ENCODE measurements at regions not wholly inside any gene's neighbourhood (a gene's known extent, or its start where the extent isn't known, plus 50 kb on each side); places are given as distances from the start of the nearest gene placed in this dataset.

DNA sequence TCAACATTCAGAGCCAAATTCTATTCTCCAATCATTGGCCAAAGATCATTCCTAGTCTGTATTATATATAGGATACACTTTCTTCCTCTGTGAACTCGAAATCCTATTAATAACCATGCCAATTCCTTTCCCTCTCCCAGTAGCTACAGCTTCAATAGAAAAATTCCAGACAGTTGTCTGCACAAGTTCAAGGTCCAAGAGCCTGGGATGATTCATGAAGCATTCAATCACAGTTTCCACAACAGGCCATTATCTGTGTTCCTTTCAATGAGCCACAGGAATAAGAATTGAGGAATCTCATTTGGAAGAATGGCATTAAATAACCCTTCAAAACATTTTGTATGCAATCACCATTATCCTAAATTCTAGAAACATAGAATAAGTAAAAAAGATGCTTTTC lies 437.4 kb downstream of the RMST start:
- no peak overlapping the region for H3K4me3 ChIP-seq (ENCODE audit: low read length)
- peak; percentile 3 for DNase-seq (ENCODE audit: low read depth)
- TF ChIP-seq, protein P1, sequence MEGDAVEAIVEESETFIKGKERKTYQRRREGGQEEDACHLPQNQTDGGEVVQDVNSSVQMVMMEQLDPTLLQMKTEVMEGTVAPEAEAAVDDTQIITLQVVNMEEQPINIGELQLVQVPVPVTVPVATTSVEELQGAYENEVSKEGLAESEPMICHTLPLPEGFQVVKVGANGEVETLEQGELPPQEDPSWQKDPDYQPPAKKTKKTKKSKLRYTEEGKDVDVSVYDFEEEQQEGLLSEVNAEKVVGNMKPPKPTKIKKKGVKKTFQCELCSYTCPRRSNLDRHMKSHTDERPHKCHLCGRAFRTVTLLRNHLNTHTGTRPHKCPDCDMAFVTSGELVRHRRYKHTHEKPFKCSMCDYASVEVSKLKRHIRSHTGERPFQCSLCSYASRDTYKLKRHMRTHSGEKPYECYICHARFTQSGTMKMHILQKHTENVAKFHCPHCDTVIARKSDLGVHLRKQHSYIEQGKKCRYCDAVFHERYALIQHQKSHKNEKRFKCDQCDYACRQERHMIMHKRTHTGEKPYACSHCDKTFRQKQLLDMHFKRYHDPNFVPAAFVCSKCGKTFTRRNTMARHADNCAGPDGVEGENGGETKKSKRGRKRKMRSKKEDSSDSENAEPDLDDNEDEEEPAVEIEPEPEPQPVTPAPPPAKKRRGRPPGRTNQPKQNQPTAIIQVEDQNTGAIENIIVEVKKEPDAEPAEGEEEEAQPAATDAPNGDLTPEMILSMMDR (IDR thresholded peaks at IDR 0.05; ENCODE audit: insufficient read depth, low read depth, low read length, missing control alignments): no peak

DNA sequence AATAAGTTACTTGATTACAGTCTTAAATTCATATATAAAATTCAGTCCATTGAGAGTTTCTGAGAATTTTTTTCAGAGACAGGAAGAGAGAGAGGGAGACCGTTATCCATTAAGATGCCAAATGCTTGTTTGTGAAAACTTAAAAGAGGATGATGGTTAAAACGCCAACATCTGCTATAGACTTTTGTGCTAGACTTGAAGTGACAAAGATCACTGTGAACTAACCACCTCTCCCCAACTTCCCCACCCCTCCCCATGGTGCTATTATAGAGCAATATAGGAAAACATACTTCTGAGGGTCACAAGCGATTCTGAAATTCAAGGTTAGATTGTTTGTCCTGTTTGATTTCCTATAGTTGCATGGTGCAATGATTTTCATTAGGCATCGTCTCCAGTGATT lies 440.8 kb downstream of the RMST start:
- no peak overlapping the region for H3K4me3 ChIP-seq (ENCODE audit: low read length)
- TF ChIP-seq, protein P1 (IDR thresholded peaks at IDR 0.05; ENCODE audit: insufficient read depth, low read depth, low read length, missing control alignments): no peak
- DNase-seq (ENCODE audit: low read depth): no peak

DNA sequence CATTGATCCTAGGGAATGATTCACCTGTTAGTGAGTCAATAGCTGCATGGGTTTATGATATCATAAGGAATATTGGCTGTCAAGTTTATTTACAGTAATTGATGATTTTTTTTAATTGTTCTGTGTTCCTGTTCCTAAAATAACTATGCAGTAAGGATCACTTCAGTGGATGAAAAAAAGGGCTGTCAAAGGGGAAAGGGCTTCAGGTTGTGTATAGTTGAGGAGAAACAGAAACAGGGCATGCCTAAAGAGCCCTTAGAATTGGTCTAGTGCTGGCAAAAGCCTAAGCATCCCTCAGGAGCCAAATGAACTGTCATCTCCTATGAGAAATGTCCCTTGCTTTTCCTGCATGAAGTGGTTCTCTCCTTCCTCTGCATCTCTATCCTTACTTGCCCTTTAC lies 444.9 kb downstream of the RMST start:
- H3K4me3 ChIP-seq (ENCODE audit: low read length): no peak overlapping the region
- TF ChIP-seq, protein P1 (IDR thresholded peaks at IDR 0.05; ENCODE audit: insufficient read depth, low read depth, low read length, missing control alignments): no peak
- no peak for DNase-seq (ENCODE audit: low read depth)

DNA sequence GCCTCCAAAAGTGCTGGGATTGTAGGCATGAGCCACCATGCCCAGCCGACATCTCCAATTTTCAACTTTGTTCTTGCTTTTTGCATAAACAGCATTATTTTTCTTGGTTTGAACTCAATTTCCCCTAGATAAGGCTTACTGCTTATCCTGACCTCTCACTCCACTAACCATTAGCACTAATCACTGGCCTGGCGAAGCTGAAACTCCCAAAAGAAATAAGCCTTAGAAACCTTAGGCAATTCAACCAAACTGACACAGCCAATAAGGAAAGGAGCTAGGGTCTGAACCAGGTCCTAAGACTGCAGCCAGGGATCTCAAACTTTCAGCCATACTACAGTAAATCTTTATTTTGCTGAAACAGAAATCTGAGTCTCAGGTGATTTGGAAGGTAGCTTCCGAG lies 448.0 kb downstream of the RMST start:
- TF ChIP-seq, protein P1 (IDR thresholded peaks at IDR 0.05; ENCODE audit: insufficient read depth, low read depth, low read length, missing control alignments): no peak
- no peak for DNase-seq (ENCODE audit: low read depth)
- no peak overlapping the region for H3K4me3 ChIP-seq (ENCODE audit: low read length)

DNA sequence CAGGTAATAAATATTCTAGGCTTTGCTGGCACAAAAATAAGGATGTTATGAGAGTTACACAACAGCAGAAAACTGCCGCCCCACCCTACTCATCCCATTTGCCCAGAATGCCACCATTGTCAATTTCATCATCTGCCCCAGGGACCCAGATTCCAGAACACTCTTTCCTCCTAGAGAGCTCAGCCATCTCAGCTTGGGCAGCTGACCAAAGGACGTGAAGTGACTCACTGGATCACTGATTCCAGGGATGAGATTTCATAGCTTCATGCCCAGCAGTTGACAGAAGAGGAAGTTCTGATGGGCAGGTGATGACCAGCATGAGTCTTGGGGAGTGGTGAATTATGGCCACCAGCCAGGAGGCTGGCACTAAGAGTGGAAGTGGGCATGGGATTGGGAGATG lies 450.3 kb downstream of the RMST start:
- peak; percentile 16 for DNase-seq (ENCODE audit: low read depth)
- TF ChIP-seq, protein P1 (IDR thresholded peaks at IDR 0.05; ENCODE audit: insufficient read depth, low read depth, low read length, missing control alignments): no peak

DNA sequence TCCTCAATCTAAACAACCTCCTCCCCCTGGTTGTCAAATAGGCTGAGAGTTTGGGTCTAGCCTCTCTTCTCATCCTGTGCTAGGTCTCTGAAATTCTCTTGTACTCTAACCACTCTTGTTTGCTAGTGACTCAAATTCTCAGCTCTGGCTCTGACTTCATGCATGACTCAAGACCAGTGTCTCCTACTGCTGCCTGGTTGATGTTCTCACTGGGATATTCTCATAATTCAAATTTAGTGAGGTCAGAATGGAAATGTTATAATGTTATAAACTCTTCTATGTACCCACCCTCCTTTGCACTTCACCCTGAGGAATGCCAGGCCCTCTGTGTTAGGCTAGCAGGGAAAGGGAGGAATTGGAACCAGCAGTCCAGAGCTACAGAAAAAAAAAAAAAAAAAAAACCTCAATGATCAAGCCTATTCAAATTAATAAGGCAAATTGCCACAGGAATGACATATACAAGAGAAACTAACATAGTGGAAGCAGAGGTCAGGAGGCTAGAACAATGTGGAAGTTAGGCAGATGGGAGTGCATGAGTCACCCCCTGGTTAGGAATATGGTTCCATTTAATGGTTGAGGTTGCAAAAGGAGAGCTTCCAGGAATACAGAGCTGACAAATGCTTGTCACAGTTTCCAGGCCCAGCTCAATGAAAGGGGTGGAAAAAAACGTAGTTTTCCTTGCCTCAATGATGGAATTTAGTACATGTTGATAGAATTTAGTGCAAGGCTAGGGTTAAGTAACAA lies 459.5 kb downstream of the RMST start:
- TF ChIP-seq, protein P1 (IDR thresholded peaks at IDR 0.05; ENCODE audit: insufficient read depth, low read depth, low read length, missing control alignments): no peak
- peak; percentile 29 for DNase-seq (ENCODE audit: low read depth)
- no peak overlapping the region for H3K4me3 ChIP-seq (ENCODE audit: low read length)

More for the DNA sequence above, 450.3 kb downstream of the RMST start:
- no peak overlapping the region for H3K4me3 ChIP-seq (ENCODE audit: low read length)

DNA sequence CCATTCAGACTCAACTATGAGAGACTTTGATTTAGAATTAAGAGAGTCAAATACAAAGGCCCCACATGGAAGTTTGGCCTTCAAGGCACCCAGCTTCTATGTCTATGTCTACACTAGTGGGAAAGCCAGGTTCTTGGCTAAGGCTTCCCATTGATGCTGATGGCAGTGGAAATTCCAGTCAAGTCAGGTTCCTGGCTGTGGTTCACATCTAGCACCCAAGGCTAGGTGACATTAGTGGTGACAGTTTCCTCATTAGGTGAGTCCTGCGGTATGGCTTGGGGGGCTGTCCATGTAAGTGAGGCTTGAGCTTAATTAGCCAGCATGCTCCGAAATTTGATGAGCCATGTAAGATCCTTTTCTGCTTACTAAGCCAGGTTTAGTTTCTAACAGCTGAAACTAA lies 460.9 kb downstream of the RMST start:
- no peak overlapping the region for H3K4me3 ChIP-seq (ENCODE audit: low read length)
- TF ChIP-seq, protein P1 (IDR thresholded peaks at IDR 0.05; ENCODE audit: insufficient read depth, low read depth, low read length, missing control alignments): no peak
- DNase-seq (ENCODE audit: low read depth): no peak
